Pons (tissue), 1 donor: ENCODE measurements at regions not wholly inside any gene's neighbourhood (a gene's known extent, or its start where the extent isn't known, plus 50 kb on each side); places are given as distances from the start of the nearest gene placed in this dataset.
A peak's percentile ranks its signal among the peaks of the same experiment; 100 is the strongest.
"Not testable (repeated sequence)": the region's sequence is repeated elsewhere in the genome, so short reads cannot be mapped to it uniquely, and the experiment has no call there.

ENCODE experiments used
- DNase-seq: peaks from one replicate; pipeline ENCODE4 v3.0.0-alpha.2; 2016; ENCODE audit warnings: low spot score

DNA sequence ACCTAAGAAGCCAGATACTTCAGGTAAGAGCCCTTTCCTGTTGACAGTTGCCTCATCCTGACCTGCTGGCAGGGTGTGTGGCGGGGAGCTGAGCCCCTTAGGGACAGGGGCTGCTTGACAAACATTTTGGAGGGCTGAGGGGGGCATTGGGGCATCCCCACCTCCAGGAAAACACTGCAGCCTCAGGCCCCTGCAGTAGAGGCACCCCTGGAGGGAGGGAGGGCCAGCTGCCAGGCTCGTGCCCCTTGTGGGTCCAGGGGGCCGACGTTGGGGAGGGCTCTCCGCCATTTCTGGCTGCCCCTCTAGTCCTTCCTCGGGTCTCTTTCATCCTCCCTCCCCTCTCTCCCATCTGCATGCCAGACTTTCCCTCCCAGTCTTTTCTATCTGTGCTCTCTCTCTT, 177.3 kb downstream of the RPS24 start:
- no peak for DNase-seq

DNA sequence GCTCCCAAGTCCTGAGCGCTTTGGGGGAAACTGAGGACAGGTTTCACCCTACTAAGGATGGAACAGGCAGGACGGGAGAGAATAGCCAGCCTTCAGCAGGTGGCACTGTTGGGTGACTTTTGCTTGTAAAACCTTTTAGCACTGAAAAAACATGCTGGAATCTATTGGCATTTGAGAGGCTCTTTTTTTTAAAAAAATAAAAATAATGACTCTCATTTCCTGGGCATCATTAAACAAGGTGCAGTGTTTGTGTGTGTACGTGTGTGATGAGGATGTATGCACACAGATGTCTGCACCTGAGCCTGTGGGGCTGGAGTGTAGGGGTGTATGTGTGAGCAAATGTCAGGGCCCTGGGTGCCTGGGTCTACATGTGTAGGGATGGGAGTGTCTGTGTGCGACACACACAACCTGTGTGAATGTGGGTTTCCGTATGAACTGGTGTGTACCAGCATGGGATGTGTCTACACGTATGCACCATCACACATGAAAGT, 177.9 kb downstream of the RPS24 start:
- peak; percentile 75 for DNase-seq

DNA sequence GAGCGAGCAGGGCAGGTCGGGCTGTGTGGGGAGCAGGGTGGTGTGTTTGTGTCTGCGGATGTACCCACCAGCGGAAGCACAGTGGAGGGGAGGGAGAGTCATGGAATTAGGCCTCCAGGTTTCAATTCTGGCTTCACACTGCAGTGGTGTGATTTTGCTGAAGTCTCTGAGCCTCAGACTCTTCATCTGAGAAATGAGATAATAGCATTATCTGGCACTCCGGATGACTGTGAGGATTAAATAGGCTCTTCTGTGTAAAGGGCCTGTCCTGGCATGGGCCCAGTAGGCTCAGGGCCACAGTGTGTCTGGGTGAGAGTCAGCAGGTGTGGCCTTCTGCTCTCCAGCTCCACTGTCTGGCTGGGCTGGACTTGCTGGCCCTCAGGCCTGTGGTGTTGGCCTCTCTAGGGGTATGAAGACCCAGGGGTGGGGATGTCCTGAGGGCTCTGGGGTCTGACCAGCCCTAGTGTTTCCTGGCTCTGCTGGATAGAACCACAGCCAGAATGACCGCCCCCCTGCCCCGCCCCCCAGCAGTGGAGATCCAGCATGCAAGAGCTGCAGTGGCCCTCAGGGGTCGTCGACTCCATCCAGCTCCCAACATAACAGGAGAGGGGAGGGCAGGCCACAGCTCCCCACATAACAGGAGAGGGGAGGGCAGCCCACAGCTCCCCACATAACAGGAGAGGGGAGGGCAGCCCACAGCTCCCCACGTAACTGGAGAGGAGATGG, 178.6 kb downstream of the RPS24 start:
- no peak for DNase-seq

DNA sequence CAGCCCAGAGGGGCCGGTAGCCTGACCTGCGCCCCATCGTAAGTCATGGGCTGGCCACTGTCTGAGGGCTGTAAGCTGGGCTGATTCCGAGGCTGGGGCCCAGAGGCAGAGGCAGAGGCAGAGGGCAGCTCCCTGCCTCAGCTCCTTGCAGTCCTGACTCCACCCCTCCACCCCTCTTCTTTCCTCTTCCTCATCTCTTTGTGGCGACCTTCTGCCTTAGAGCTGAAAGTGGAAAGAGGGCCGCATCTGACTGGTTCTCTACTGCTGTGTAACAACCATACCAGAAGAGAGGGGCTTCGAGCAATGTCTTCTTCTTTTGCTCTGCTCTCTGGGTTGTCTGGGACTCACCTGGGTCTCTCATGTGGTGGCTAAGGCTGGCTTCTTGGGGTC, 179.1 kb downstream of the RPS24 start:
- DNase-seq, result no peak

DNA sequence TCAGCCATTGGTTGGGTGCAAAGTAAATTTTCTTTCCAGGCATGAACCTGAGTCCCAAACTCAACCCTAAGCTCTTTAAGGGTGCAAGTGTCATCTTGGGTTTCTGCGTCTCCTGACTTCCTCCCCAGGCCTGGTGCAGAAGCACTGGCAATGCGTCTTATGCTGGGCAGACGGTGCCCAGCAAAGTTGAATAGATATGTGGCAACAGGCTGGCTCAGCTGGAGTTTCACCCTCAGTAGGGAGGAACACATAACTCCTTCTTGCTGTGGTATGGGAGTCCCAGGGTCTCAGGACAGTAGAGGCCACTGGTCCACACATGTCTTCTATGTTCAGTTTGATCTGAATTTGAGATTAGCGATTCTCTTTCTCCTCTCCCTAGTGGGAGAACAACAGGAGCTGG, 181.3 kb downstream of the RPS24 start:
- no peak for DNase-seq

DNA sequence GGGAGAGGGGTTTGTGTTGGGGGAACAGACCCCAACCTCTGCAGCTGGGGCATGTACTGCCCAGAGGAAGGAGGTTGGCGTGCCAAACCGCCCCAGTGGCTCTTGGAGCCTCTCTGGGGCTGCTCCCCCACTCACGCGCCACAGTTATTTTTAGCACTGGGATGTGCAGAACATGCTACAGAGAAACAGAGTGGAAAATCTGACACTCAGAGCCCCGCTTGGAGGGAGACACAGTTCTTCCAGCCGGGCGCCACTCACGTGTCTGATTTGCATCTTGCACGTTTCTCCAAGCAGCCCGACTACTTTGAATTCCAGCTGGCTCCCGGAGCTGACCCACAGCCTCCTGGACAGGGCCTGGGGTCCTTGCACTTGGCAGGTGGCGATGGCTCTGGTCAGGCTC, 182.0 kb downstream of the RPS24 start:
- peak; percentile 42 for DNase-seq

DNA sequence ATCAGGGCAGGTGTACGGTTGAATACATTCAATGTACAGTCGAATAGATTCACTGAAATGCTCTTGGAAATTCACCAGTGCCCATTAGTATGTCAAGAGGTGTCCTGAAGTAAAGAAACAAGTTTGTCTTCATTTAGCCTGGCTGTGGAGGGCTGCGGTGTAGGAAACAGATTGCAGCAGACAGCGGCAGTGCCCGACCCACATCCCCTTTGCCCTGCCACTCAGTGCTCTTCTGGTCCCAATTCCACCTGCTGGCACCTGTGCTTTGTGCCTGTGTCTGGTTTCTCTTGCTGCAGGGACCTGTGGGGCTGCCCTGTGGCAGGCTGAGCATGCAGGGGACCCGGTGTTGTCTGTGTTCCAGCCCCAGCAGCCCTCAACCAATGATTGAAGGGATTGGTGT, 183.7 kb downstream of the RPS24 start:
- DNase-seq, result no peak

DNA sequence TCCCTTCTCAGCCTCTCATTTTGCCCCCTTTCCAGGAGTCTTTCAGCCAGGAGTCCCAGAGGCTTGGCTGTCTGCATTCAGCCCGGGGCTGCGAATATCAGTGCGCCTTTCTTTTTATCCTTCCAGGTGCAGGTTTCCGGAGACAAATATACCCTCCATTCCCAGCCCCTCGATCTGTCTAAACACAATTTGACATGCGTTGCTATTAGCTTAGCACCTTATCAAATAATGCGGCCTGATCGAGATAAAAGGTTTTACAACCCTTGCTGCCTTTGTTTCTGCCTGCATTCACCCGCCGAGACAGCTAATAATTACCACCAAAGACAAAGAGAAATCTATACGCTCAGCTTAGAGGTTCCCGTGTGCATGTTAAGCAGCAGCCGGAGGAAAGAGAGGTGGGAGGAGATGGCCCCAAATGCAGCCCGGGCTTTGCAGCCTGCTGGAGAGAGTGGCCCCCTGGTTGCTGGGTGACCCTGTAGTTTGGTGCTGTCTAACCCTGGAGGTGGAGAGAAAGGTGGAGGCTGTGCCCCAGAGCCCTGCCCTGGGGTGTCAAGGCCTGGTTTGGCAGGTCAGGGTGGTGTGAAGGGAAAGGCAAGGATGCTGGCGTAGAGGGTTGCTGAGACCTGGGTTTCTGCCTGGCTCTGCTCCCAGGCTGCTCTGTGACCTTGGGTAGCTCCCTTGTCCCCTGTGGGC, 185.3 kb downstream of the RPS24 start:
- DNase-seq, result no peak

DNA sequence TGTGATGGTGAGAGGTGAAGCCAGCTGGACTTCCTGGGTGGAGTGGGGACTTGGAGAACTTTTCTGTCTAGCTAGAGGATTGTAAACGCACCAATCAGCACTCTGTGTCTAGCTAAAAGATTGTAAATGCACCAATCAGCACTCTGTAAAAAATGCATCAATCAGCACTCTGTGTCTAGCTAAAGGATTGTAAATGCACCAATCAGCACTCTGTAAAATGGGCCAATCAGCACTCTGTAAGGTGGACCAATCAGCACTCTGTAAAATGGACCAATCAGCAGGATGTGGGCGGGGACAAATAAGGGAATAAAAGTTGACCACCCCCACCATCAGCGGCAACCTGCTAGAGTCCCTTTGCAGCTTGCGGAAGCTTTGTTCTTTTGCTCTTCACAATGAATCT, 185.9 kb downstream of the RPS24 start:
- not testable (repeated sequence) for DNase-seq

DNA sequence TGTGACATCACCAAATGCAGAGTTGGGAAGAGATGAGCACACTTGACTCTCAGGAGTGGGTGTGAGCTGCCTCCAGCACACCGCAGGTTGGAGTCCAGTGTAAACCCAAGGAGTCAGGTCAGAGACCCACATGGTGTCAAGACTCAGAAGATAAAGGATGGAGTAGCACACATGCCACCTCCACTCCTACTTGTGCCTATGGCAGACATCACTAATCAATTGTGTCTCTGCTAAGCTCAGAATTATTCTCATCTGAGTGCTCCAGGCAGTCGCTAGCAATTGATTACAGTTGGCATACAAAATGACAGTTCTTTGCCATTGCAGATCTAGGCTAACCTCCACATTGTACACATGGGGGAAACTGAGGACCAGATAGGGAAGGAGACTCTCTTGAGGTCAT, 187.1 kb downstream of the RPS24 start:
- no peak for DNase-seq

DNA sequence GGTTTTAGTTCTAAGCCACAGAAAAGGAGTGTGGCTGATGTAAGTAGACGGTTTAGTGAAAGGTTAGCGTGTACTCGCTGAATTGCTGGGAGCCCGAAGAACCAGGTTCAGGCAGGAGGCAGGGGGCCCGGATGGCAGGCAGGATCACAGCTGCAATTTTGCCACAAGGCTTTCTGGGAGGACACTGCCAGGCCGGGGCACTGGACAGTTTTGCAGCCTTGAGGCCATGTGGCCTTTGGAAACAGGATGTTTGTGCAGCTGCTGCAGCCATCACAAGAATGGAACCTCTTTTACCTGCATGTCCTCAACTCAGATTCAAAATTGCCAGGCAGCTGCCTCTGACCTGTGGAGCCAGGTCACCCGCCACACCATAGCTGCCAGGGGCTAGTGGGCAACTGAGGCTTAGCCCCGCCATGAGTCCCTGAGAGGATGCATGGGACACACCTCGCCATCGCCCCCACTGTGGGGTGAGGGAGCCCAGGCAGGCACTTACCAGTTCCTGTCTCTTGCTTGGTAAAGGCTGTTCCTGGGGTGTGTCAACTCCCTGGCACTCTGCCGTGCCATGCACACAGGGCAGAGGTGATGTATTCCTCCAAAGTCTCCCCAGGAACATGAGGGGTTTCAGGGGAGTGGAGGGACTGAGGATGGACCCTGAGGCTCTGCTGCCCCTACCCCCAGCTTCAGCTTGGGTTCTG, 188.6 kb downstream of the RPS24 start:
- no peak for DNase-seq

DNA sequence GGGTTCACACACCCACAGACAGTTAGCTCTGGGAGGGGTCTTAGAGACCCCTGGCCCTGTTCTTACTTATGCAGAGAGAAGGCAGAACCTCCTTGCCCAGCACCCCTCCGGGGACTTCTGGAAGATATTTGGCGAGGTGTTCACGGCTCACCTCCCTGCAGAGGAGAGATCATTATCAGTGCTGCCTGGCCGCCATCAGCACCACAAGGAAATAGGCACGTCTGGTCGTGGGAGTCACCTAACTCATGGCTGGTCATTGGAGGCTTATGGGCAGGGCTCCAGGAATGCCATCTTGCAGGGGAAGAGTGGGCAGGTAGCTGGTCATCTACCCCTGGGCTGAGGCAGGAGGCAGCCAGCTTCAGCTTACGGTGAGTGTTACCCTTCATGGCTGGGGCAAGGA, 189.4 kb downstream of the RPS24 start:
- no peak for DNase-seq

DNA sequence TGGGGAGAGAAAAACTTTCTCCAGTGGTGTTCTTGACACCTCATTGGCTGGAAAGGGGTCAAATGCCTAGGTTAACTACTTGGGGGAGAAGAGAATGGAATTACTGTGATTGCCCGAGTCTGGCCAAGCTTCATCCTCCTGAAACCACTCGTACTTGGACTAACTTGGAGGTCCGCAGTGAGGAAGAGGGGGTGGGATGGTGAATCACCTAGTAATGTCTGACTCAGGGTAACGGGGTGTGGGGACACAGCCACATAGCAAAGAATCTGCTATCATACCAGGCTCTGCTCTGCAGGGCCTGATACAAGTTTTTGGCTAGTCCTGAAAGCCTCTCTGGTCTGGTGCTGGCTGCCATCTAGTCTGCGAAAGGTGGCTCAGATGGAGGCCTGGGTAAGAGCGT, 190.9 kb downstream of the RPS24 start:
- no peak for DNase-seq

DNA sequence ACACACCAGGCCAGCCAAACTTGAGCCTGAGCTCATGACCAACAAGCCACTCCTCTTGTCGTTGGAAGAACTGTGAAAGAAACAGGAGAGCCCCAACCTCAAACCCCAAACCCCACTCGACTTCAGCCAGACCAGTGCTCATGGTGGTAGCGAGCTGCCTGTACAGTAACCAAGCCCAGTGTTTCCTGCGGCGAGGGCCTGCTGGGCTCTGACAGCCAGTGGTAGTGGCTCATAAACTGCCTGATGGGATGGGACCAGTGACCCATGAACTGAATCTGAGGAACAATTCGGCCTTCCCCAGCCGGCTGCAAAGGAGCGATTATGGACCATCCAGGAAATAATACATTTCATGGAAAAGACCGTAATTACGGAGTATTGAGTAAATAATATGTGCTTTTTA, 191.9 kb downstream of the RPS24 start:
- DNase-seq, result no peak

DNA sequence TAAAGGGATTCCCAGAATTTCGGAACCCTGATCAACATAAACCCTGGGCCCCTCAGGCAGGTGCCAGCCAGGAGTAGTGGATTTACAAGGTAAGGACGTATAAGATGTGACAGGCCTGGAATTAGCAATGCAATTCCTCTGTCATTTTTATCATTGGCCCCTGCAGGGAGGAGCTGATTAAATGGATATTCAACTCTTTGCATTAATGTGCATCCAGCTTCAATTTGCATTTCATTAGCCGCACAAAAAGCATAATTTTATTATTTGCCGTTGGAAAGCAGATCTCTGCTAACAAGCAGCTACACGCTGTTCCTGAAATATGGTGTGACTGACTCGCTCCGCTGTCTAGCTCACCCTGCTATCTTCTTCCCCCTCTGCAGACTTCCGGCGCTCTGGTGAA, 195.8 kb downstream of the RPS24 start:
- DNase-seq, result no peak

DNA sequence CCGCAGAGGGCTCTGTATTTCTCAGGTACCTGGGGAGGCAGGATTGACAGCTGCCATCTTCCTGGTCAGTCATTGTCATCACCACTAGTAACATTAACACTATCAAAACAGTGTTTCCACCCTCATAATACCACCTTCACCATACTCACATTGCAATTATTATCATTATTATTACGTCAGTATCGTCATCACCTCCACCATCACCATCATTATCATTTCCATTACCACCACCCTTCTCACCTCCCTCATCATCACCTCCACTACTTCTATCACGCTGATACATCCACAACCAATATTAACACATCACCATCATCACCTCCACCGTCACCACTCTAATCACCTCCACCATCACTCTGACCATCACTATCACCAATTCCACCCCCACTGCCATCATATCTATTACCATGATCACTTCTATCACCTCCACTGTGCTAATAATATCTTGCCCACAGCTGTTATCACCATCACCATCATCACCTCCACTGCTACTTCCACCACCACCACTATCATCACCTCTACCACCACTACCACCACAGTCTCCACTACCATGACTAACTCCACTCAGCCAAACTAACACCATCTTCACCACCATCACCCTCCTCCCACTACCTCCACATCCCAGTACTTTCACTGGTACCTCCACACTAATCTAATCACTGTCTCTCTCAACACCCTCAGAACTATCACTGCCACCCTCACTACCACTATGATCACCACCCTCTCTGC, 196.4 kb downstream of the RPS24 start:
- DNase-seq, result no peak

DNA sequence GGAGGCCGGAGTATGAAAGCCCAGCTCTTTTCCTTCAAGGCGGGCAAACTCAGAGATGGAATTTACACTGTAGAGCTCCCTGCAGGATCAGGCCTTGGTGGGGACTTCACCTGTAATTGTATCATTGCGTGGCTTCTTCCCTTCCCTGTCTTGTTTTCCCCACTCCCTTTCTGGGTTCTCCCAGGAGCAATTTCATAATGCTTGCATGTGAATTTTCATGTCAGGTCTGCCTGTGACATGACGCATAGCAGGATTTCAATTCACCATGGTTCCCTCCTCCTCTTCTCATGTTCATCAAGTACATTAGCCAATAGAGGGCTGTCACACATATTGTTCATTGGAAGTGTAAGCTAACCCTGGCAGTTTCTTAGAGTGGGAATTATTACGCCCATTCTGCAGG, 197.7 kb downstream of the RPS24 start:
- DNase-seq, result no peak

DNA sequence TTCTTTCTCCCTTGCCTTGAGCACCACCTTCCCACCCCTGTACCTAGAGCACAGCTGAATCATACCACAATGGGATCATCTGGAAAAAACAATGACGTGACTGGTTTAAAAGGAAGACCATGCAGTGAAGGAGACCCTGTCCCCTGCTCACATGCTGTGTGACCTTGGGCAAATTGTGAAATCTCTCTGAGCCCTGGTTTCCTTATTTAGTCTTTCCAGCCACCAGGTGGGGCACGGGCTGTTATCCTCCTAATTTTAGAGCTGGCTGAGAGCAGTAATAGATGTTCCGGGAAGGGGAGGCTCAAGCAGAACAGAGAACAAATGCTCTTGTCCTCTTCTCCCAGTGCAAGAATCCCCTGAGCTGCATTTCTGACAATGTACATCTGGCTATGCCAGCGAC, 198.3 kb downstream of the RPS24 start:
- no peak for DNase-seq

DNA sequence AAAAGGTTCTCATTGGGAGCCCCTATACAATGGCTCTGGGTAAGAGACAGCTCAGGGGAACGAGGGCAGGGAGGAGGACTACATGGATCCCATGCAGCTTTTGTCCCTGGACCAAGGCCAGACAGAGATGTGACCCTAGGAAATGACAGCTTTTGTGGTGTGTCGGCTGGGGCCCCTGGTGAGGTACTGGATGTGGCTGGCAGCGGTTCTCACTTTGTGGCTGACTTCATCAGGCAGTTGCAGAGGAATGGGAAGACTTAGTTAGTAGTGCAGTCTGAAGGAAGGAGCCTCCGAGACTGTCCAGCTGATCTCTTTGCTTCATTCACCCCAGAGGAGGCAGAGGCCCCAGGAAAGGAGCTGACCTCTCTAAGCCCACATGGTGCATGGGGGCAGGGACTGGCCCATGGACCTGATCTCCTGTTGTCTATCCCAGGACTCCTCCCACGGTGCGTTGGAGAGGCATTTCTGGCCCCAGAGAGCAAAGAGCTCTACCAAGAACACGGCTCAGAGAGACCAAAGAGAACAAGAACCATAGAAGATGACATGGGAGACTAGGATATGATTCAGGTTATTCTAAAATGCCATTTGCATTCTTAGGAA, 202.9 kb downstream of the RPS24 start:
- DNase-seq, result no peak

DNA sequence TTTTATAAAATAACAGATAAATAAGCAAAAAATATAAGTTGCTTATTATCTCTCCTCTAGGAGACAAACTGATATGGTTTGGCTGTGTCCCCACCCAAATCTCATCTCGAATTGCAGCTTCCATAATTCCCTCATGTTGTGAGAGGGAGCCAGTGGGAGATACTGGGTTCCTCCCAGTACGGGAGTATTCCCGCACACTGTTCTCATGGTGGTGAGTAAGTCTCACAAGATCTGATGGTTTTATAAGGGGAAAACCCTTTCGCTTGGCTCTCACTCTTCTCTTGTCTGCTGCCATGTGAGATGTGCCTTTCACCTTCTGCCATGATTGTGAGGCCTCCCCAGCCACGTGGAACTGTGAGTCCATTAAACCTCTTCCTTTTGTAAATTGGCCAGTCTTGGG, 204.3 kb downstream of the RPS24 start:
- not testable (repeated sequence) for DNase-seq

DNA sequence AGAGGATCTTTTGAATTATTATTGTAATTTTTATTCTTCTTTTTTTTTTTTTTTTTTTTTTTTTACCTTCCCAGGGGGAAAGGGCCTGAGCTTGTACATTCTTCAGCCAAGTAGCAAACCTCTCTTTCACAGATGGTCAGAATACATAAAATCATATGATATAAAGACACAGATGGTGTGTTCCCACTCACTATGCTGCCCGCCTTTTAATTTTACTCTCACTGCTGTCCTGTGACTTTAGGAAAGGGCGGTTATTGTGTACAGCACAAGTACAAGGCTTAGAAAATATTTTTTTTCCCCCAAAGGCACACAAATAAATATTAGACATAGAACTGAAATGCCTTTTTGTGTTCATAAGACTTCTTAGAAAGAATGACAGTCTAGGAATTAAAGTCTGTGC, 213.6 kb downstream of the RPS24 start:
- DNase-seq, result no peak

DNA sequence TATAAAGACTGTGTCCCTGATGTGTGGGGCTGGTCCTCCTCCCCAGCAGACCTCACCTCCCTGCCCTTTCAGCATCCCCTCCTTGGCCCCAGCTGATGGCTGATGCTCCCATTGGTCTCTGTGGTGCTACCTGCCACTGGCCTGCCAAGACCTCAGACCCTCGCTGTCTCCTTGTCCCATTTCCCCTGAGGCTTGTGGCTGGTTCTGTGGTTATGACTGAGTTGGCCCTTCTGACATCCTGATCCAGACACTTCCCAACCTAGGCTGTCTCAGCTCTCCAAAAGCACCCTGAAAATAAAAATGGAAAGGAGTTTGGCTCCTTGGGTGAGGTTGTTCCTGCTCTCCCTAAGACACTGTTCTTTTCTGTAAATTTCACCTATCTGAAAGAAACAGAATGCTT, 214.2 kb downstream of the RPS24 start:
- no peak for DNase-seq
